ENCODE measurements at regions not wholly inside any gene's neighbourhood (a gene's known extent, or its start where the extent isn't known, plus 50 kb on each side); places are given as distances from the start of the nearest gene placed in this dataset.

GRCh38 chr5:105882956-105883481 is 1787.7 kb downstream of the EFNA5 start:
- DNase-seq (ENCODE audit: low spot score), result no peak

More at GRCh38 chr5:105882956-105883481, 1787.7 kb downstream of the EFNA5 start:
- no peak overlapping the region for H3K27ac ChIP-seq (ENCODE audit: low read depth in 1 of 2, low read length in 2 of 2)
- H3K36me3 ChIP-seq (ENCODE audit: control insufficient read depth in 4 of 4, insufficient read depth in 3 of 4, low read depth in 1 of 4, low read length in 3 of 4), result no peaks in the 10 kb centered on the region
- H3K27me3 ChIP-seq (ENCODE audit: control insufficient read depth in 4 of 4, insufficient read depth in 4 of 4, low read length in 3 of 4), result no peaks in the 10 kb centered on the region
- H3K4me1 ChIP-seq (ENCODE audit: control insufficient read depth in 4 of 4, insufficient read depth in 4 of 4, low read length in 3 of 4), result no peaks in the 10 kb centered on the region
- H3K9ac ChIP-seq (ENCODE audit: low read depth in 1 of 2, low read length in 2 of 2), result no peak overlapping the region
- TF ChIP-seq FOXA1 (IDR thresholded peaks at IDR 0.05) (no peak), ZBTB33 (IDR thresholded peaks at IDR 0.05) (no peak), YY1 (IDR thresholded peaks at IDR 0.05) (no peak), HNF4G (IDR thresholded peaks at IDR 0.05) (no peak), ATF3 (IDR thresholded peaks at IDR 0.05) (no peak), SP1 (IDR thresholded peaks at IDR 0.05) (no peak), CTCF (IDR thresholded peaks at IDR 0.05; ENCODE audit: low read depth, low read length, missing input control) (no peak), REST (IDR thresholded peaks at IDR 0.05) (no peak), FOXA2 (IDR thresholded peaks at IDR 0.05) (no peak), HNF4A (conservative IDR thresholded peaks at IDR 0.05) (no peak), TAF1 (conservative IDR thresholded peaks at IDR 0.05) (no peak), NR2F2 (IDR thresholded peaks at IDR 0.05) (no peak), RXRA (IDR thresholded peaks at IDR 0.05) (no peak), RAD21 (IDR thresholded peaks at IDR 0.05) (no peak), JUND (IDR thresholded peaks at IDR 0.05) (no peak)
- no peak overlapping the region for H3K4me3 ChIP-seq (ENCODE audit: low read depth in 1 of 3, low read length in 3 of 3)
- WGBS, result 75% methylated on average over 4 of the region's 4 CpGs
- H3K9me3 ChIP-seq (ENCODE audit: control insufficient read depth in 4 of 4, low read length in 3 of 4), result no peaks in the 10 kb centered on the region

All from liver (tissue), 8 donors.